ENCODE measurements at regions not wholly inside any gene's neighbourhood (a gene's known extent, or its start where the extent isn't known, plus 50 kb on each side); places are given as distances from the start of the nearest gene placed in this dataset.
A peak's percentile ranks its signal among the peaks of the same experiment; 100 is the strongest.

GRCh38 chr21:43337901-43338655 lies 88.9 kb downstream of the SIK1 start:
- TF ChIP-seq, protein P1, sequence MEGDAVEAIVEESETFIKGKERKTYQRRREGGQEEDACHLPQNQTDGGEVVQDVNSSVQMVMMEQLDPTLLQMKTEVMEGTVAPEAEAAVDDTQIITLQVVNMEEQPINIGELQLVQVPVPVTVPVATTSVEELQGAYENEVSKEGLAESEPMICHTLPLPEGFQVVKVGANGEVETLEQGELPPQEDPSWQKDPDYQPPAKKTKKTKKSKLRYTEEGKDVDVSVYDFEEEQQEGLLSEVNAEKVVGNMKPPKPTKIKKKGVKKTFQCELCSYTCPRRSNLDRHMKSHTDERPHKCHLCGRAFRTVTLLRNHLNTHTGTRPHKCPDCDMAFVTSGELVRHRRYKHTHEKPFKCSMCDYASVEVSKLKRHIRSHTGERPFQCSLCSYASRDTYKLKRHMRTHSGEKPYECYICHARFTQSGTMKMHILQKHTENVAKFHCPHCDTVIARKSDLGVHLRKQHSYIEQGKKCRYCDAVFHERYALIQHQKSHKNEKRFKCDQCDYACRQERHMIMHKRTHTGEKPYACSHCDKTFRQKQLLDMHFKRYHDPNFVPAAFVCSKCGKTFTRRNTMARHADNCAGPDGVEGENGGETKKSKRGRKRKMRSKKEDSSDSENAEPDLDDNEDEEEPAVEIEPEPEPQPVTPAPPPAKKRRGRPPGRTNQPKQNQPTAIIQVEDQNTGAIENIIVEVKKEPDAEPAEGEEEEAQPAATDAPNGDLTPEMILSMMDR (IDR thresholded peaks at IDR 0.05; ENCODE audit: low read depth, low read length): no peak
- H3K4me3 ChIP-seq (ENCODE audit: low read depth, low read length): no peak overlapping the region

DNA sequence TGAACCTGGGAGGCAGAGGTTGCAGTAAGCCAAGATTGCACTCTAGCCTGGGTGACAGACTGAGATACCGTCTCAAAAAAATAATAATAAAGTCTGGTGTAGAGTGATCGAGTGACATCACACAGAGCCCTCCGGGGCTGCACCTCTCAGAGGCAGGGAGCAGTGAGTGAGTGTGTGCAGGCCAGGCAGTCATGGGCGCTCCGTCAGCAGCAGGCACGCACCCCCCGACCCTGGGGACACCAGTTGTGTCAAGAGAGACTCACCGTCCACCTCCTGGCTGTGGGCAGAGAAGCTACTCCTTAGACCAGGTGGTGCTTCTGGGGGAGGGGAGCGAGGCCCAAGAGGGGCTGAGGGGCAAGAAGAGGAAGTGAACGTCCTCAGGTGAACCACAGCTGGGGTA lies 91.8 kb downstream of the SIK1 start:
- H3K4me3 ChIP-seq (ENCODE audit: low read depth, low read length): no peak overlapping the region
- TF ChIP-seq, protein P1 (IDR thresholded peaks at IDR 0.05; ENCODE audit: low read depth, low read length): no peak

DNA sequence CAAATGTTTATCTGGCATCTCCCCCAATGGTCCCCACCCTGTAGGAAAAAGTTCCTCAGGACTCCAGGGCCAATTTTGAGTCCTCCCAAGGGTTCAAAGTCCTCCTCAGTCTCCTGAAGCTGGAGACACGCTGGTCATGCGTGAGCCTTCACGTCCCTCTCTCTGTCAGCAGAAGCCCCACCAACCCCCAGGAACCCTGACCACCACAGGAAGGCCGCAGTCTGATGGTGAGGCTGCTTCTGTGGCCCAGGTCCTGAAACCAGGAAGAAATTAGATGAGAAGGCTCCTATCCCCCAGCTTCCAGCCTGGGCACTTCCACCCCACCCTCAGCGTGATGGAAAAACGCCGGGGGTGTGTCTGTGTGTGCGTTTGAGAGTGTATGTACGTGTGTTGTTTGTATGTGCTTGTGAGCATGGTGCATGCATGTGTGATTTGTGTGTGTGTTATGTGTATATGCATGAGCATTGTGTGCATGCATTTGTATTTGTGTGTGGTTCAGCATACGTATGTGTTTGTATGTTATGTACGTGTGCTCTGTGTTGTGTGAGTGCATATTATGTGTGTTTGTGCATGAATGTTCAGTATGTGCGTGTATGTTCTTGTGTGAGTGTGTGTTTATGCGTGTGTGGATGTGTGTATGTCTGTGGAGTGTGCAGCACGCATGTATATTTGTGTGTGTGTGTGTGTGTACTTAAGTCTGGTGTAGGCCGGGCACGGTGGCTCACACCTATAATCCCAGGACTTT lies 92.5 kb downstream of the SIK1 start:
- no peak overlapping the region for H3K4me3 ChIP-seq (ENCODE audit: low read depth, low read length)
- TF ChIP-seq, protein P1 (IDR thresholded peaks at IDR 0.05; ENCODE audit: low read depth, low read length): no peak

GRCh38 chr21:43333298-43334062 lies 93.5 kb downstream of the SIK1 start:
- TF ChIP-seq, protein P1 (IDR thresholded peaks at IDR 0.05; ENCODE audit: low read depth, low read length): no peak
- H3K4me3 ChIP-seq (ENCODE audit: low read depth, low read length): peak overlapping the region; percentile 46

DNA sequence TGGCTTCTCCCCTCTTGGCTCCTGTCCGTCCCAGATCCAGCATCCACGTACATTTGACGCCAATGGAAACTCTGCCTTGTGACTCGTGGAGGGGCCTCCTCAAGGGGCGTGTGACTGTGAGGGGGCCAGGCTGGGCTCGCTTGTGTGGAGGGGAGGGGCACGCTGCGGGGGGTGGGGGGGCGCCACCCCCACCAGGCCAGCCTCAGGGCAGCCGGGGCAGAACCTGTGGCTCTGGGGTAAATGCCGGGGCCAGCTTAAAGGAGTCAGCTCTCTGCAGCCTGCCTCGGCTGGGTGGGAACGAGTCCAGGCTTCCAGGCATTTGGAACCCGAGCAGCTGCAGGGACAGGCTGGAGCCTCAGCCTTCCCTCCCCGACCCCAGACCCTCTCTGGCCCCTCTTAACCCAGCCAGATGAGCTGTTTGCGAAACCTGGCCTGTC lies 94.1 kb downstream of the SIK1 start:
- peak overlapping the region; percentile 46 for H3K4me3 ChIP-seq (ENCODE audit: low read depth, low read length)
- TF ChIP-seq, protein P1 (IDR thresholded peaks at IDR 0.05; ENCODE audit: low read depth, low read length): no peak

DNA sequence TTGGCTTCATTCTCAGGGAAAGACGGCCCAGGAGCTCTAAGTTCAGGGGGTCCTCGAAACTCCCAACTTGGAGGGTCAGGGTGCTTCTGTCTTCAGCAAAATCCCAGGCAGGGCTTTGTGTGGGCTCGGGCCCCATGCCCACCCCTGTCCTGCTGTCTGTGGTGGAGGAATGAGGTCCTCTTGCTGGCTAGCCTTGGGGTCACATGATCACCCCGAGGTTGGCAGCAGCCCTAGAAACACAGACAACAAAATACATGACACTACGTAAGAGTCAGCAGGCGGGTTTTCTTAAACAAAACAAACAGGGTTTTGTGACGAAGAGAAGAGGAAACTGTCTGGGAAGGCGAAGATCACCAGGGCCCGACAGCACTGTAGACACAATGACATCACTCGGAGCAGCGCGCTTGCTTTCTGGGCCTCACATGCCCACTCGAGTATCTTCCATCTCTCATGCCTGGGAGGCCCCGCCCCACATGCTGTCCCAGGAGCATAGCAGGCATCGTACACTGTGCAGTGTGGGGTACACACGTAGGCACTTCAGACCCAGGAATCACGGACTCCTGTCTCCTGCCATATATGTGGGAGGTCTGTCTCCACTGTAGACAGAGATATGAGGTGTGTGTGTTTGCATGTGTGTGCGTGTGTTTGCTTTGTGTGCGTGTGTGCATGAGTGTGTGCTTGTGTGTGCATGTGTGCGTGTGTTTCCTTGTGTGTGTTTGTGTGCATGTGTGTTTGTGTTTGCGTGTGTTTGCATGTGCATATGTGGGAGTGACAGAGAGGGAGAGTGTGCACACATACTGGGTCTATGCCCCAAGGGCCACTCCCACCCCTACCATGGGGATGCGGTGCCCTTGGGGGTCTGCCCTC lies 94.7 kb downstream of the SIK1 start:
- TF ChIP-seq, protein P1 (IDR thresholded peaks at IDR 0.05; ENCODE audit: low read depth, low read length): no peak
- peak overlapping the region; percentile 46; the same call in 1 of the 2 replicates for H3K4me3 ChIP-seq (ENCODE audit: low read depth, low read length)

Measured in WI38 (cell line).